ENCODE measurements at regions not wholly inside any gene's neighbourhood (a gene's known extent, or its start where the extent isn't known, plus 50 kb on each side); places are given as distances from the start of the nearest gene placed in this dataset.

DNA sequence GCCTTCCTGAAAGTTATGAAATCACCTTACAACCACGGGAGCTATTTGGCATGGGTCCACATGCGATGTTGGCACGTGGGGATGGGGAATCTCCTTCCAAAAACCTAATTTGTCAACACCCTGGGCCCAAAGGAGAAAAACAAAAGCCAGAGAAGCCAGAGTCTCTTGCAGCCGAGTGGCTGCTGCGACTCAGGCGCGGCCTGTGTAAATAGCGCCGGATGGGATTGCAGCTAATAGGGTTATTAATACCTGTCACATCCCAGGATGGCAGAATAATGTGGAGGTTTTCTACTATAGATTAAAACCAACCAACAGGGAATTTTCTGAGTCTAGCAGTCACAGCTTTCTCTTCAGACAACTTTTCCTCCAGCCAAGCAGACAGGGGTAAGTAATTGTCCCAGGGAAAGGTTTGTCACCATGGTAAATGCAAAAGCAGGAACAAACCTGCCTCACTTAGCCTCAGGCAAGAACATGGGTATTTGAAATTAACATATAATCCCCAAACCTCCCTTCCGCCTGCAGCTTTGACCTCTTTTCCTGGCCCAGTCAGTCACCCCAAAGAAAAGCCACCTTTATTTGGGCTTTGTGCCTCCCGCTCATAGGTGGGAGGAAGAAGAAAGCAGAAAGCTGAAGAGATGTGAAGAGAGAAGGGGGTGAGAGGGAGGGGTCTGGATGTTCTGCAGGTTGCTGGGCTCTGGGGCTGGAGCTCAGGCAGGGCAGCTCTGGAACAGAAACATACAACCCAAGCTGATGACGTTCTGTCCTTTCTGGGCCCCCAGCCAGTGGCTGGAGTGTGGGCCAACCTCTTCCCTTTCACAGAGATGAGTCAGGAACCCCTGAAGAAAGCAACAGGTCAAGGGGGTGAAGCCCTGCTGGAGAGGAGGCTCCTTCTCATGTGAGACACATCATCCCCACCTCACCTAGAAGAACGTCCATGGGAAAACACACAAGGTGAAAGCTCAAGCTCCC lies 376.5 kb downstream of the NXPE2 start:
- H3K27ac ChIP-seq (ENCODE audit: low read depth, low read length), result no peak overlapping the region
- no peaks in the 10 kb centered on the region for H3K36me3 ChIP-seq (ENCODE audit: insufficient read depth, low read length)
- no peaks in the 10 kb centered on the region for H3K27me3 ChIP-seq (ENCODE audit: insufficient read depth, low read length)
- no peaks in the 10 kb centered on the region for H3K79me2 ChIP-seq (ENCODE audit: insufficient read depth, low read length)
- H3K4me1 ChIP-seq (ENCODE audit: insufficient read depth, low read length), result no peaks in the 10 kb centered on the region
- no peak overlapping the region for H2AFZ ChIP-seq (ENCODE audit: low read length)
- peaks cover 6% of the 10 kb centered on the region for H3K9me3 ChIP-seq (ENCODE audit: low read depth, low read length)
- no peak overlapping the region for H3K4me3 ChIP-seq (ENCODE audit: insufficient read depth, low read length)
- TF ChIP-seq, protein P1, sequence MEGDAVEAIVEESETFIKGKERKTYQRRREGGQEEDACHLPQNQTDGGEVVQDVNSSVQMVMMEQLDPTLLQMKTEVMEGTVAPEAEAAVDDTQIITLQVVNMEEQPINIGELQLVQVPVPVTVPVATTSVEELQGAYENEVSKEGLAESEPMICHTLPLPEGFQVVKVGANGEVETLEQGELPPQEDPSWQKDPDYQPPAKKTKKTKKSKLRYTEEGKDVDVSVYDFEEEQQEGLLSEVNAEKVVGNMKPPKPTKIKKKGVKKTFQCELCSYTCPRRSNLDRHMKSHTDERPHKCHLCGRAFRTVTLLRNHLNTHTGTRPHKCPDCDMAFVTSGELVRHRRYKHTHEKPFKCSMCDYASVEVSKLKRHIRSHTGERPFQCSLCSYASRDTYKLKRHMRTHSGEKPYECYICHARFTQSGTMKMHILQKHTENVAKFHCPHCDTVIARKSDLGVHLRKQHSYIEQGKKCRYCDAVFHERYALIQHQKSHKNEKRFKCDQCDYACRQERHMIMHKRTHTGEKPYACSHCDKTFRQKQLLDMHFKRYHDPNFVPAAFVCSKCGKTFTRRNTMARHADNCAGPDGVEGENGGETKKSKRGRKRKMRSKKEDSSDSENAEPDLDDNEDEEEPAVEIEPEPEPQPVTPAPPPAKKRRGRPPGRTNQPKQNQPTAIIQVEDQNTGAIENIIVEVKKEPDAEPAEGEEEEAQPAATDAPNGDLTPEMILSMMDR (IDR thresholded peaks at IDR 0.05; ENCODE audit: extremely low read depth, low read depth, low read length), result no peak
- H4K20me1 ChIP-seq (ENCODE audit: insufficient read depth, low read length), result no peaks in the 10 kb centered on the region
- DNase-seq (ENCODE audit: insufficient read length, low spot score, missing footprints), result no peak
- H3K4me2 ChIP-seq (ENCODE audit: insufficient read depth, low read length), result no peak overlapping the region

DNA sequence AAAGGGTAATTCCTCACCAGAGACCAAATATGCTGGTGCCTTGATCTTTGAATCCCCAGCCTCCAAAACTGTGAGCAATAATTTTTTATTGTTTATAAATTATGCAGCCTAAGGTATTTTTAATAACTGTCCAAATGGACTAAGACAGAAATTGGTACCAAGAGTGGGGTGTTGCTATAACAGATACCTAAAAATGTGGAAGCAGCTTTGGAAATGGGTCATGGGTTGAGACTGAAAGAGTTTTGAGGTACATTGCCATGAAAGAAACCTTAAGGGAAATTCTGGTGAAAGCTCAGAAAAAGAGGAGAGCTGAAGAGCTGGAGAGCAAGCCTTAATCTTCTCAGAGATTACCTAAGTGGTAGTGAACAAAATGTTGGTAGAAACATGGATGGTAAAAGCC lies 378.2 kb downstream of the NXPE2 start:
- Histone ChIP-seq H3K27ac (ENCODE audit: low read depth, low read length) (no peak overlapping the region), H2AFZ (ENCODE audit: low read length) (no peak overlapping the region), H3K36me3 (ENCODE audit: insufficient read depth, low read length) (no peaks in the 10 kb centered on the region), H3K4me2 (ENCODE audit: insufficient read depth, low read length) (no peak overlapping the region), H3K9me3 (ENCODE audit: low read depth, low read length) (peaks cover 6% of the 10 kb centered on the region), H3K27me3 (ENCODE audit: insufficient read depth, low read length) (no peaks in the 10 kb centered on the region), H4K20me1 (ENCODE audit: insufficient read depth, low read length) (no peaks in the 10 kb centered on the region), H3K79me2 (ENCODE audit: insufficient read depth, low read length) (no peaks in the 10 kb centered on the region), H3K4me3 (ENCODE audit: insufficient read depth, low read length) (no peak overlapping the region), H3K4me1 (ENCODE audit: insufficient read depth, low read length) (no peaks in the 10 kb centered on the region)
- TF ChIP-seq, protein P1 (IDR thresholded peaks at IDR 0.05; ENCODE audit: extremely low read depth, low read depth, low read length), result no peak
- DNase-seq (ENCODE audit: insufficient read length, low spot score, missing footprints), result no peak

DNA sequence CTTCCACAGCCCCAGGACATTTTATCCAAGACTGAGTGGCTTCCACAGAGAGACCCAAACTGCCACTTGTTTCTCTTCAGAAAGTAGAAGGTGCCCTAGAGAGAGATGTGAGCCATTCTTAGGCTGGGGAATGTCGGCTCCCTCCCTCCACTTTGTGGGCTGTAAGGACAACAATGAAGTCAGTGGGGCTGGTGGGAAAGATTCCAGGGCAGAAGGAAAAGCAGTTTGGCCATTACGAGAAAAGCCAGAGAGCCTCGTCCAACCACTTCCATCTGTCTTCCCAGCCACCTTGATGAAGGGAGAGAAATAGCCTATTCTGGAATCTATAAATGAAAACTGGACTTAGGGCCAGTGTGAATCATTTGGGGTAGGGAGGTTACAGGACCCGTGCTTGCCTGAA lies 382.5 kb downstream of the NXPE2 start:
- peaks cover 6% of the 10 kb centered on the region for H3K9me3 ChIP-seq (ENCODE audit: low read depth, low read length)
- no peak overlapping the region for H3K4me3 ChIP-seq (ENCODE audit: insufficient read depth, low read length)
- H3K36me3 ChIP-seq (ENCODE audit: insufficient read depth, low read length), result no peaks in the 10 kb centered on the region
- no peaks in the 10 kb centered on the region for H3K79me2 ChIP-seq (ENCODE audit: insufficient read depth, low read length)
- TF ChIP-seq, protein P1 (IDR thresholded peaks at IDR 0.05; ENCODE audit: extremely low read depth, low read depth, low read length), result no peak
- H3K27ac ChIP-seq (ENCODE audit: low read depth, low read length), result no peak overlapping the region
- no peaks in the 10 kb centered on the region for H3K4me1 ChIP-seq (ENCODE audit: insufficient read depth, low read length)
- H3K4me2 ChIP-seq (ENCODE audit: insufficient read depth, low read length), result no peak overlapping the region
- no peaks in the 10 kb centered on the region for H4K20me1 ChIP-seq (ENCODE audit: insufficient read depth, low read length)
- no peaks in the 10 kb centered on the region for H3K27me3 ChIP-seq (ENCODE audit: insufficient read depth, low read length)
- H2AFZ ChIP-seq (ENCODE audit: low read length), result no peak overlapping the region
- no peak for DNase-seq (ENCODE audit: insufficient read length, low spot score, missing footprints)

DNA sequence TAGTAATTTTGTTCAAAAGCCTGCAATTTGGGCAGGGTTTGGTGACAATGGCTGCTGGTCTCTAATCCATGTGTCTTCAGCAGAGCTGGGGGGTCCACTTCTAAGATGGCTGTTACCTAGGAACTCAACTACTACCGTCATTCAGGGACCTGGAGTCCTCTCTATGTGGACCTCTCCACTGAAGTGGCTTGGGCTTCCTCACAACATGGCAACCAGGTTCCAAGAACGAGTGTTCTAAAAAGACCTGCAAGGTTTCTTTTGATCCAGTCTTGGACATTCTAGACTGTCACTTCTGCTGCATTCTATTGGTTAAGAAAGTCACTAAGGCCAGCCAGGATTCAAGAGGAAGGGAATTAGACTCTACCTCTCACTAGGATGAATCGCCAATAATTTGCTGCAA lies 387.0 kb downstream of the NXPE2 start:
- no peaks in the 10 kb centered on the region for H3K9me3 ChIP-seq (ENCODE audit: low read depth, low read length)
- no peaks in the 10 kb centered on the region for H3K27me3 ChIP-seq (ENCODE audit: insufficient read depth, low read length)
- no peak overlapping the region for H3K27ac ChIP-seq (ENCODE audit: low read depth, low read length)
- no peak overlapping the region for H2AFZ ChIP-seq (ENCODE audit: low read length)
- H4K20me1 ChIP-seq (ENCODE audit: insufficient read depth, low read length), result no peaks in the 10 kb centered on the region
- TF ChIP-seq, protein P1 (IDR thresholded peaks at IDR 0.05; ENCODE audit: extremely low read depth, low read depth, low read length), result no peak
- DNase-seq (ENCODE audit: insufficient read length, low spot score, missing footprints), result no peak
- no peaks in the 10 kb centered on the region for H3K36me3 ChIP-seq (ENCODE audit: insufficient read depth, low read length)
- no peaks in the 10 kb centered on the region for H3K4me1 ChIP-seq (ENCODE audit: insufficient read depth, low read length)
- no peaks in the 10 kb centered on the region for H3K79me2 ChIP-seq (ENCODE audit: insufficient read depth, low read length)
- no peak overlapping the region for H3K4me3 ChIP-seq (ENCODE audit: insufficient read depth, low read length)
- H3K4me2 ChIP-seq (ENCODE audit: insufficient read depth, low read length), result no peak overlapping the region
